ENCODE measurements at regions not wholly inside any gene's neighbourhood (a gene's known extent, or its start where the extent isn't known, plus 50 kb on each side); places are given as distances from the start of the nearest gene placed in this dataset.

GRCh38 chr11:96925862-96926261 lies 536.0 kb downstream of the JRKL start:
- TF ChIP-seq POU2F2 (IDR thresholded peaks at IDR 0.05; ENCODE audit: low read depth, low read length): no peak
- TF ChIP-seq POLR2A (IDR thresholded peaks at IDR 0.05; ENCODE audit: low read depth, low read length): no peak
- TF ChIP-seq PAX5 (IDR thresholded peaks at IDR 0.05; ENCODE audit: insufficient read depth, low read length, severe bottlenecking): no peak
- TF ChIP-seq TAF1 (IDR thresholded peaks at IDR 0.05; ENCODE audit: low read depth, low read length): no peak
- no peak for TF ChIP-seq POLR2AphosphoS5 (IDR thresholded peaks at IDR 0.05; ENCODE audit: low read depth, low read length)
- TF ChIP-seq SPI1 (IDR thresholded peaks at IDR 0.05; ENCODE audit: low read depth, low read length): no peak
- no peak for FAIRE-seq
- no peak for DNase-seq (ENCODE audit: insufficient read length, low spot score)

DNA sequence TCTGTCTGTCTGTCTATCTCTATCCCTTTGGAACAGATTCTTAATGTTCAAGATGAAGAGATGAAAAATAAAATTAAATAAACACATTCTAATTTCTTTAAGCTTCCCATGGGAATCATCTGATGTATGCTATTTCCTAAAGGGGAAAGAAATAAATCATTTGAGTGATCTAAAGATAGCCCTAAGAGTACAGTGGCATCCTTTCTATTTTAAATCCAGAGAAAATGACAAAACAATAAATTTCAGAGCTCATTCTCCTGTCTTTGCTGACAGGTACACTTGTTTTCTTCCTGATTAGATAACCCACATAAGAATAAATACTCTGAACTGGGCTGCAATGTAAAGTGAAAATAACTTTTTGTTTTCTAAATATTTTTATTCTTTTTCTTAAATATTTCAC lies 550.4 kb downstream of the JRKL start:
- no peak for TF ChIP-seq POLR2AphosphoS5 (IDR thresholded peaks at IDR 0.05; ENCODE audit: low read depth, low read length)
- no peak for TF ChIP-seq POLR2A (IDR thresholded peaks at IDR 0.05; ENCODE audit: low read depth, low read length)
- TF ChIP-seq PAX5 (IDR thresholded peaks at IDR 0.05; ENCODE audit: insufficient read depth, low read length, severe bottlenecking): no peak
- no peak for TF ChIP-seq SPI1 (IDR thresholded peaks at IDR 0.05; ENCODE audit: low read depth, low read length)
- TF ChIP-seq TAF1 (IDR thresholded peaks at IDR 0.05; ENCODE audit: low read depth, low read length): no peak
- no peak for TF ChIP-seq POU2F2 (IDR thresholded peaks at IDR 0.05; ENCODE audit: low read depth, low read length)
- FAIRE-seq (no peak), DNase-seq (ENCODE audit: insufficient read length, low spot score) (no peak)

- no peak for FAIRE-seq
- no peak for TF ChIP-seq POLR2AphosphoS5 (IDR thresholded peaks at IDR 0.05; ENCODE audit: low read depth, low read length)
- no peak for TF ChIP-seq POLR2A (IDR thresholded peaks at IDR 0.05; ENCODE audit: low read depth, low read length)
- no peak for TF ChIP-seq PAX5 (IDR thresholded peaks at IDR 0.05; ENCODE audit: insufficient read depth, low read length, severe bottlenecking)
- no peak for TF ChIP-seq SPI1 (IDR thresholded peaks at IDR 0.05; ENCODE audit: low read depth, low read length)
- no peak for TF ChIP-seq TAF1 (IDR thresholded peaks at IDR 0.05; ENCODE audit: low read depth, low read length)
- no peak for TF ChIP-seq POU2F2 (IDR thresholded peaks at IDR 0.05; ENCODE audit: low read depth, low read length)
Measured at GRCh38 chr11:96942855-96943254, 553.0 kb downstream of the JRKL start.

GRCh38 chr11:96943970-96944369 lies 554.2 kb downstream of the JRKL start:
- no peak for FAIRE-seq
- no peak for TF ChIP-seq PAX5 (IDR thresholded peaks at IDR 0.05; ENCODE audit: insufficient read depth, low read length, severe bottlenecking)
- no peak for DNase-seq (ENCODE audit: insufficient read length, low spot score)

More at GRCh38 chr11:96942855-96943254, 553.0 kb downstream of the JRKL start:
- DNase-seq (ENCODE audit: insufficient read length, low spot score): no peak

DNA sequence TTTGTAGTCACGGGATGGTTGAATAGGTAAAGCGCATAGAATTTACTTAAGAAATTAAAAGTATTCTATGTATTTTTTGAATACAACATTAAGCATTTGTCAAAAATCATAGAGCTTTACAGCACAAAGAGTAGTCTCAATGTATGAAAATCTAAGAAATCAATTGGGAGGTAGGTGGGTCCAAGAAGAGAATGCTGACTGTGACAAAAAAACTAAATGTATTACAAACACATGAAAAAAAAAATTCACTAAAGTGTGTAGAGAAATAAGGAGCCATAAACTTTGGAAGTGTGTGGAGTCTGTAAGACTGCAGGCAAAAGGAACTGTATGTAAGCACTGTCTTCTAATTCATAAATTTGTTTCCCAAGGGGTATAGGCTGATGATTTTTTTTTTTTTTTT lies 558.3 kb downstream of the JRKL start:
- no peak for FAIRE-seq
- TF ChIP-seq TAF1 (IDR thresholded peaks at IDR 0.05; ENCODE audit: low read depth, low read length) (no peak), POU2F2 (IDR thresholded peaks at IDR 0.05; ENCODE audit: low read depth, low read length) (no peak), POLR2AphosphoS5 (IDR thresholded peaks at IDR 0.05; ENCODE audit: low read depth, low read length) (no peak), POLR2A (IDR thresholded peaks at IDR 0.05; ENCODE audit: low read depth, low read length) (no peak), PAX5 (IDR thresholded peaks at IDR 0.05; ENCODE audit: insufficient read depth, low read length, severe bottlenecking) (no peak), SPI1 (IDR thresholded peaks at IDR 0.05; ENCODE audit: low read depth, low read length) (no peak)
- no peak for DNase-seq (ENCODE audit: insufficient read length, low spot score)

GRCh38 chr11:96949464-96949863 lies 559.7 kb downstream of the JRKL start:
- FAIRE-seq (no peak), DNase-seq (ENCODE audit: insufficient read length, low spot score) (no peak)
- TF ChIP-seq POLR2A (IDR thresholded peaks at IDR 0.05; ENCODE audit: low read depth, low read length) (no peak), SPI1 (IDR thresholded peaks at IDR 0.05; ENCODE audit: low read depth, low read length) (no peak), PAX5 (IDR thresholded peaks at IDR 0.05; ENCODE audit: insufficient read depth, low read length, severe bottlenecking) (no peak), TAF1 (IDR thresholded peaks at IDR 0.05; ENCODE audit: low read depth, low read length) (no peak), POU2F2 (IDR thresholded peaks at IDR 0.05; ENCODE audit: low read depth, low read length) (no peak), POLR2AphosphoS5 (IDR thresholded peaks at IDR 0.05; ENCODE audit: low read depth, low read length) (no peak)

- TF ChIP-seq POLR2A (IDR thresholded peaks at IDR 0.05; ENCODE audit: low read depth, low read length) (no peak), SPI1 (IDR thresholded peaks at IDR 0.05; ENCODE audit: low read depth, low read length) (no peak), TAF1 (IDR thresholded peaks at IDR 0.05; ENCODE audit: low read depth, low read length) (no peak), POLR2AphosphoS5 (IDR thresholded peaks at IDR 0.05; ENCODE audit: low read depth, low read length) (no peak), POU2F2 (IDR thresholded peaks at IDR 0.05; ENCODE audit: low read depth, low read length) (no peak), PAX5 (IDR thresholded peaks at IDR 0.05; ENCODE audit: insufficient read depth, low read length, severe bottlenecking) (no peak)
- DNase-seq (ENCODE audit: insufficient read length, low spot score): no peak
- FAIRE-seq: no peak
Measured at GRCh38 chr11:96954587-96955242, 564.9 kb downstream of the JRKL start.

GRCh38 chr11:96960476-96960875 lies 570.7 kb downstream of the JRKL start:
- no peak for FAIRE-seq
- TF ChIP-seq POLR2A (IDR thresholded peaks at IDR 0.05; ENCODE audit: low read depth, low read length) (no peak), TAF1 (IDR thresholded peaks at IDR 0.05; ENCODE audit: low read depth, low read length) (no peak), POU2F2 (IDR thresholded peaks at IDR 0.05; ENCODE audit: low read depth, low read length) (no peak), PAX5 (IDR thresholded peaks at IDR 0.05; ENCODE audit: insufficient read depth, low read length, severe bottlenecking) (no peak), POLR2AphosphoS5 (IDR thresholded peaks at IDR 0.05; ENCODE audit: low read depth, low read length) (no peak), SPI1 (IDR thresholded peaks at IDR 0.05; ENCODE audit: low read depth, low read length) (no peak)
- DNase-seq (ENCODE audit: insufficient read length, low spot score): no peak

- TF ChIP-seq POU2F2 (IDR thresholded peaks at IDR 0.05; ENCODE audit: low read depth, low read length): no peak
- TF ChIP-seq PAX5 (IDR thresholded peaks at IDR 0.05; ENCODE audit: insufficient read depth, low read length, severe bottlenecking): no peak
- no peak for TF ChIP-seq POLR2AphosphoS5 (IDR thresholded peaks at IDR 0.05; ENCODE audit: low read depth, low read length)
- TF ChIP-seq POLR2A (IDR thresholded peaks at IDR 0.05; ENCODE audit: low read depth, low read length): no peak
- no peak for TF ChIP-seq SPI1 (IDR thresholded peaks at IDR 0.05; ENCODE audit: low read depth, low read length)
- TF ChIP-seq TAF1 (IDR thresholded peaks at IDR 0.05; ENCODE audit: low read depth, low read length): no peak
- DNase-seq (ENCODE audit: insufficient read length, low spot score): no peak
- FAIRE-seq: no peak
Measured at GRCh38 chr11:96960926-96961325, 571.1 kb downstream of the JRKL start.

DNA sequence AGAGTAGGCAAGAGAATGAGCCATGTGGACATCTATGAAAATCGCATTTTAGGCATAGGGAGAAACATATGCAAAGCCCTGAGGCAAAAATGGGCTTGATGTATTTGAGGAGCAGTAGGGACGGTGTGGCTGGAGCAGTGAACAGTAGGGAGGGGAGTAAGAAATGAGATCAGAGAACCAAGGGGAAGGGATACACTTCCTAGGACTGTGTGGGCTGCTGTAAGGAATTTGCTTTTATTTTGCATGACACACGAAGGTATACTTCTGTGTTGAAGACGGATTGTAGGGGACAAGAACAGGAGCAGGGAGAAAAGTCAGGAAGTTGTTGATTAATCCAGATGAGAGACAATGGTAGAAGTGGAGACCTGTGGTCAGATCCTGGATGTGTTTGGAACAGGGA lies 572.1 kb downstream of the JRKL start:
- TF ChIP-seq POU2F2 (IDR thresholded peaks at IDR 0.05; ENCODE audit: low read depth, low read length) (no peak), PAX5 (IDR thresholded peaks at IDR 0.05; ENCODE audit: insufficient read depth, low read length, severe bottlenecking) (no peak), POLR2AphosphoS5 (IDR thresholded peaks at IDR 0.05; ENCODE audit: low read depth, low read length) (no peak), SPI1 (IDR thresholded peaks at IDR 0.05; ENCODE audit: low read depth, low read length) (no peak), POLR2A (IDR thresholded peaks at IDR 0.05; ENCODE audit: low read depth, low read length) (no peak), TAF1 (IDR thresholded peaks at IDR 0.05; ENCODE audit: low read depth, low read length) (no peak)
- no peak for FAIRE-seq
- no peak for DNase-seq (ENCODE audit: insufficient read length, low spot score)

Data from GM12891 (cell line).